BJ (cell line): ENCODE measurements at regions not wholly inside any gene's neighbourhood (a gene's known extent, or its start where the extent isn't known, plus 50 kb on each side); places are given as distances from the start of the nearest gene placed in this dataset.

Source experiments
- CTCF ChIA-PET: fragments of 350-600 bp; formaldehyde crosslinking; extraction: SDS; loops from one replicate; lab custom pipeline; 2021; ENCODE audit warnings: antibody characterized with exemption, inconsistent platforms; lab: Yijun Ruan, JAX
- POLR2A ChIA-PET: fragments of 300-600 bp; sonication (Branson Sonifier 250); formaldehyde crosslinking; extraction: SDS; loops from one replicate; lab custom pipeline; 2021; ENCODE audit warnings: antibody characterized with exemption; lab: Charles Lee
- DNase-seq: peaks from one replicate; pipeline ENCODE4 v3.0.0-alpha.2; 2011; ENCODE audit warnings: low read depth
- H3K27me3 ChIP-seq: 2 replicates; pipeline ENCODE4 v1.6.0; 2011; ENCODE audit warnings: low read length; ENCODE audit not compliant: control insufficient read depth, insufficient read depth
- H3K36me3 ChIP-seq: 2 replicates; pipeline ENCODE4 v1.5.1; 2011; ENCODE audit warnings: low read length; ENCODE audit not compliant: control insufficient read depth, insufficient read depth
- H3K4me3 ChIP-seq: 2 replicates; pipeline ENCODE4 v1.5.1; 2011; ENCODE audit warnings: low read depth, mild to moderate bottlenecking, control low read depth, low read length
- TF ChIP-seq, protein P1 (sequence below): IDR thresholded peaks from 2 replicates; pipeline ENCODE4 v1.5.1; 2011; ENCODE audit warnings: low read depth, mild to moderate bottlenecking, control low read depth, inconsistent platforms, low read length, moderate library complexity; ENCODE audit not compliant: insufficient read depth

DNA sequence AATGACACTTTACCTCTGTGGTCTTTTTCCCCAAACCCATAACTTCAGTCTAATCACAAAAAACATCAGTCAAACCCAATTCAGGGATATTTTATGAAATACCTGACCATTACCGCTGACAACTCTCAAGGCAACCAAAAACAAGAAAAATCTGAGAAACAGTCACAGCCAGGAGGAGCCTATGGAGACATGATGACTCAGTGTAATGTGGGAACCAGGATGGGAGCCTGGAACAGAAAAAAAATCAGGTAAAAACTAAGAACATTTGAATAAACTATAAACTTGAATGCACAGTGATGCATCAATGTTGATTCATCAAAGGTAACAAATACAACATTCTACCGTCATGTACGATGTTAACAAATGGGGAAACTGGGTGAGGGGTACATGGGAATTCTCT, 84.1 kb upstream of the TSHZ2 start:
- H3K4me3 ChIP-seq, result no peak overlapping the region
- no peaks in the 10 kb centered on the region for H3K36me3 ChIP-seq
- ChIA-PET POLR2A (no interaction called here), CTCF (no interaction called here)
- no peaks in the 10 kb centered on the region for H3K27me3 ChIP-seq
- TF ChIP-seq, protein P1, sequence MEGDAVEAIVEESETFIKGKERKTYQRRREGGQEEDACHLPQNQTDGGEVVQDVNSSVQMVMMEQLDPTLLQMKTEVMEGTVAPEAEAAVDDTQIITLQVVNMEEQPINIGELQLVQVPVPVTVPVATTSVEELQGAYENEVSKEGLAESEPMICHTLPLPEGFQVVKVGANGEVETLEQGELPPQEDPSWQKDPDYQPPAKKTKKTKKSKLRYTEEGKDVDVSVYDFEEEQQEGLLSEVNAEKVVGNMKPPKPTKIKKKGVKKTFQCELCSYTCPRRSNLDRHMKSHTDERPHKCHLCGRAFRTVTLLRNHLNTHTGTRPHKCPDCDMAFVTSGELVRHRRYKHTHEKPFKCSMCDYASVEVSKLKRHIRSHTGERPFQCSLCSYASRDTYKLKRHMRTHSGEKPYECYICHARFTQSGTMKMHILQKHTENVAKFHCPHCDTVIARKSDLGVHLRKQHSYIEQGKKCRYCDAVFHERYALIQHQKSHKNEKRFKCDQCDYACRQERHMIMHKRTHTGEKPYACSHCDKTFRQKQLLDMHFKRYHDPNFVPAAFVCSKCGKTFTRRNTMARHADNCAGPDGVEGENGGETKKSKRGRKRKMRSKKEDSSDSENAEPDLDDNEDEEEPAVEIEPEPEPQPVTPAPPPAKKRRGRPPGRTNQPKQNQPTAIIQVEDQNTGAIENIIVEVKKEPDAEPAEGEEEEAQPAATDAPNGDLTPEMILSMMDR, result no peak
- no peak for DNase-seq

DNA sequence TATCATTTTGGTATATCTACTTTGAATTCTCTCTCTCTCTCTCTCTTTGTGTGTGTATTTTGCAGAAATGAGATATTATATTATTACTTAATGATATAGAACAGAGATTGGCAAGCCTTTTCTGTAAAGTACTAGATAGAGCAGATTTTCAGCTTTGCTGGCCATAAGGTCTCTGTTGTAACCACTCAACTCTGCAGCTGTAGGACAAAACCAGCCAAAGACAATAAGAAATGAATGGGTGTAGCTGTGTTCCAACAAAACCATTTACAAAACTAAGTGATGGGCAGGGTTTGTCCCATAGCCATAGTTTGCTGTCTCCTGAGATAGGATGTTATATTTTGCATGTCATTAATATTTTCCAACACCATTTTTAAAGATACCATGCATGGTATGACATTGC, 91.2 kb upstream of the TSHZ2 start:
- Histone ChIP-seq H3K27me3 (no peaks in the 10 kb centered on the region), H3K4me3 (no peak overlapping the region), H3K36me3 (no peaks in the 10 kb centered on the region)
- TF ChIP-seq, protein P1, result no peak
- ChIA-PET POLR2A (no interaction called here), CTCF (no interaction called here)
- DNase-seq, result no peak

DNA sequence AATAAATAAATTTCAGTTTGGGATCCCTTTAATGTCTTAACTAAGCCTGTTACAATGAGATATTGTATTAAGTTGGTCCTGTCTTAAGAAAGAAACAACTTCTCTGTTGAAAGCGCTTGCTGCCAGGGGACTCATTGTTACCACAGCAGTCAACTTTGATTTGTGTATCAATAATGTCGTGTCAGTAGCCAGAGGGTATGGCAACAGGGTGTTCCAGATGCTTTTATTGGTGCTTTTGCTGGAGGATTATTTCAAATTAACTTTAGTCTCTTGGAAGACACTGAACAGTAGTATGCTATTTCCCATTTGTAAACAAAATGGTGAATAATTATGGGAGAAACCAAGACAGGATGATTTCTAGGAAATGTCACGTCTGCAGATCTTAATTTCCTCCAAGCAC, 91.9 kb upstream of the TSHZ2 start:
- ChIA-PET POLR2A (no interaction called here), CTCF (no interaction called here)
- DNase-seq, result no peak
- Histone ChIP-seq H3K27me3 (no peaks in the 10 kb centered on the region), H3K36me3 (no peaks in the 10 kb centered on the region), H3K4me3 (no peak overlapping the region)
- TF ChIP-seq, protein P1, result no peak

DNA sequence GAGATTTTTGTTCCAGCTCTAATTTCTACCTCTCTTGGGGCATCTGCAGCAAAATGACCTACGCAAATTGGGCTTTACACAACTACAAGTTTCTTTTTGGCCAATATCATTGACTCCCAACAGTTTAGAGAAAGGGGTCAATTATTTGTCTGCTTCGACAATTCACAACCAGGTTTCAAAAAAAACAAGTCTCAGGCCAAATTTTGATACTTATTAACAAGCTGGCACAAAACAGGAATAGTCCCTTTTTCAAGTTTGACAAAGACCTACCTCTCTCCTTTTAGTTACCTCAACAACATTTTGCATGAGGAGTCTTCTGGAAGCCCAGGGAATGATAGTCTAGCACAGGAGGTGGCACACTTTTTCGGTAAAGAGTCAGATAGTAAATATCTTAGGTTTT, 97.9 kb upstream of the TSHZ2 start:
- TF ChIP-seq, protein P1, result no peak
- no peaks in the 10 kb centered on the region for H3K36me3 ChIP-seq
- DNase-seq, result no peak
- POLR2A ChIA-PET, result no interaction called here
- CTCF ChIA-PET, result no interaction called here
- no peaks in the 10 kb centered on the region for H3K27me3 ChIP-seq
- no peak overlapping the region for H3K4me3 ChIP-seq

- Histone ChIP-seq H3K4me3 (no peak overlapping the region), H3K36me3 (no peaks in the 10 kb centered on the region), H3K27me3 (no peaks in the 10 kb centered on the region)
- ChIA-PET POLR2A (no interaction called here), CTCF (interaction anchor here (0.6 kb wide), 1 partner anchor 106 kb away, joined by 3 read pairs; no protein-coding TSS in a partner anchor)
- DNase-seq, result no peak
- TF ChIP-seq, protein P1, result no peak
Observed at GRCh38 chr20:52869698-52870501, 102.3 kb upstream of the TSHZ2 start.
